Naive thymus-derived CD4-positive, alpha-beta T cell (primary cell): ENCODE measurements at regions not wholly inside any gene's neighbourhood (a gene's known extent, or its start where the extent isn't known, plus 50 kb on each side); places are given as distances from the start of the nearest gene placed in this dataset.

Experiments
- ATAC-seq: fragments of 150-1000 bp; cut with Tn5 transposase; 2 replicates; pipeline ENCODE4 v1.10.0; 2021; ENCODE audit warnings: mild to moderate bottlenecking, moderate library complexity
- CTCF ChIA-PET: fragments of 350-600 bp; sonication (Branson Sonifier 250); formaldehyde crosslinking; loops from one replicate; lab custom pipeline; 2021; ENCODE audit warnings: antibody characterized with exemption; lab: Charles Lee
- POLR2A ChIA-PET: fragments of 350-600 bp; sonication (Branson Sonifier 250); formaldehyde crosslinking; loops from one replicate; lab custom pipeline; 2021; ENCODE audit warnings: antibody characterized with exemption, inconsistent platforms; lab: Charles Lee
- DNase-seq, 9 donors: peaks; one replicate each; pipeline versions ENCODE4 v3.0.0 to v3.0.0-alpha.2; 2020 to 2022; ENCODE audit warnings: mixed read lengths in 1 of 9
- H3K27ac ChIP-seq: one replicate; pipeline ENCODE4 v1.7.0; 2013; ENCODE audit warnings: mild to moderate bottlenecking, low read depth, low read length, moderate library complexity
- H3K27me3 ChIP-seq, 2 donors: one replicate each; pipeline ENCODE4 v1.7.0; 2013; ENCODE audit warnings: low read length in 2 of 2, mild to moderate bottlenecking in 2 of 2, moderate library complexity in 2 of 2; ENCODE audit not compliant: control insufficient read depth in 2 of 2, insufficient read depth in 2 of 2
- H3K36me3 ChIP-seq, 3 experiments: 1 replicate in 2 of 3; 2 replicates in 1 of 3; pipeline ENCODE4 v1.7.0; 2013; ENCODE audit warnings: low read length in 3 of 3, mild to moderate bottlenecking in 3 of 3, moderate library complexity in 1 of 3; ENCODE audit not compliant: insufficient read depth in 3 of 3, control insufficient read depth in 2 of 3
- H3K4me1 ChIP-seq, 2 donors: one replicate each; pipeline ENCODE4 v1.7.0; 2013; ENCODE audit warnings: low read length in 2 of 2, mild to moderate bottlenecking in 2 of 2, moderate library complexity in 1 of 2; ENCODE audit not compliant: control insufficient read depth in 2 of 2, insufficient read depth in 2 of 2
- H3K4me3 ChIP-seq: 2 replicates; pipeline ENCODE4 v1.7.0; 2013; ENCODE audit warnings: mild to moderate bottlenecking, low read length
- H3K9me3 ChIP-seq, 3 experiments: 1 replicate in 2 of 3; 2 replicates in 1 of 3; pipeline ENCODE4 v1.7.0; 2013; ENCODE audit warnings: low read length in 3 of 3; ENCODE audit not compliant: control insufficient read depth in 2 of 3
- H3K27ac Mint-ChIP-seq, 9 donors: one replicate each; pipeline ENCODE4 v1.8.0; 2020 to 2022; ENCODE audit warnings: mixed read lengths in 9 of 9, mild to moderate bottlenecking in 8 of 9, moderate library complexity in 5 of 9, inconsistent platforms in 2 of 9
- H3K27me3 Mint-ChIP-seq, 5 donors: one replicate each; pipeline ENCODE4 v1.8.0; 2021 to 2022; ENCODE audit warnings: mixed read lengths in 5 of 5, mild to moderate bottlenecking in 1 of 5
- H3K36me3 Mint-ChIP-seq, 5 donors: one replicate each; pipeline ENCODE4 v1.8.0; 2020 to 2022; ENCODE audit warnings: mixed read lengths in 5 of 5, mild to moderate bottlenecking in 3 of 5, inconsistent platforms in 1 of 5
- H3K4me1 Mint-ChIP-seq, 7 donors: one replicate each; pipeline ENCODE4 v1.8.0; 2020 to 2022; ENCODE audit warnings: mixed read lengths in 7 of 7, mild to moderate bottlenecking in 3 of 7, inconsistent platforms in 1 of 7
- H3K4me3 Mint-ChIP-seq, 10 donors: one replicate each; pipeline ENCODE4 v1.8.0; 2020 to 2022; ENCODE audit warnings: mild to moderate bottlenecking in 10 of 10, mixed read lengths in 10 of 10, moderate library complexity in 6 of 10, inconsistent platforms in 2 of 10
- H3K9me3 Mint-ChIP-seq, 11 donors: one replicate each; pipeline ENCODE4 v1.8.0; 2020 to 2022; ENCODE audit warnings: mixed read lengths in 11 of 11, mild to moderate bottlenecking in 4 of 11, inconsistent platforms in 1 of 11, moderate library complexity in 1 of 11
- intact Hi-C, 2 donors: fragments of 100-400 bp; cut with micrococcal nuclease; formaldehyde crosslinking; loops; one replicate each; pipeline ENCODE4 v1.15.1; 2023

DNA sequence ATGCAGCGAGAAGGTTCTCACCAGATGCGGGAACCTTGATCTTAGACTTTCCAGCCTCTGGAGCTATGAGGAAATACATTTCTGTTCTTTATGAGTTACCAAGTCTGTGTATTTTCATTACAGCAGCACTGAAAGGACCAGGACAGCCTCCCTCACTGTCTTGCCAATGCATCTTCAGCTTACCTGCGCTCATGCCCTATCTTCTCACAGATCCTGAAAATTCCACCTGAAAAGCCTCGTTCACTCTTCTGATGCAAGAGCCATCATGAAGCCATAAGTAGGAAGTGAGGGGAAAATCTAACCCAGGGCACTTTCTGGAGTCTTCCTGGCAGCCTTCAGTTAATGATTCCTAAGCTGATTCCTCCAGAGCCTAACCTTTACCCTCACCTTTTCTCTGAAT, 194.0 kb downstream of the SALL1 start:
- H3K4me1 Mint-ChIP-seq = no peaks in the 10 kb centered on the region
- peaks cover 4 to 36% (median 22%) of the 10 kb centered on the region in 5 donors for H3K27me3 Mint-ChIP-seq
- POLR2A ChIA-PET = no interaction called here

DNA sequence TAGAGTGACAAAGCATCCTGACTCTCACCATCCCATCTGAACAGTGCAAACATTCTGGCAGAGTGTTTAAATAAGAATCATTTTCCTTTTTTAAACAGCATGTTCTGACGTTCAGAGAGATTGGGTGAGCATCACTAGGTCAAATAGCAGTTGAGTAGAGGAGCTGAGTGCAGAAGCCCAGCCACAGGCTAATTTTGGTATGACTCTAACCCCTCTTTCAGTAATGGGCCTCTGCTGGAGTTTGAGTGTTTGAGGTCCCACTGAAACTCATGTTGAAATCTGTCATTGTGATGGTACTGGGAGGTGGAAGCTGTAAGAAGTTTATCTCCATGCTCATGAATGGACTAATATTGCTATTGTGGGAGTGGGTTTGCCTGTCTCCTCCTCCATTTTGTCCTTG, 194.4 kb downstream of the SALL1 start:
- Histone ChIP-seq H3K4me3 (no peak overlapping the region), H3K27me3 (no peaks in the 10 kb centered on the region), H3K27ac (no peak overlapping the region), H3K36me3 (no peaks in the 10 kb centered on the region), H3K9me3 (no peaks in the 10 kb centered on the region), H3K4me1 (no peaks in the 10 kb centered on the region)
- POLR2A ChIA-PET = no interaction called here
- DNase-seq (no peak), ATAC-seq (no peak)
- CTCF ChIA-PET = no interaction called here
- Mint-ChIP-seq H3K4me3 (no peak overlapping the region), H3K27me3 (peaks cover 4 to 36% (median 22%) of the 10 kb centered on the region in 5 donors), H3K27ac (no peak overlapping the region), H3K36me3 (no peaks in the 10 kb centered on the region), H3K9me3 (peaks cover 0 to 3% (median 0%) of the 10 kb centered on the region in 11 donors), H3K4me1 (no peaks in the 10 kb centered on the region)
- intact Hi-C loops = no loop called here

More for the DNA sequence above, 194.0 kb downstream of the SALL1 start:
- no peak for DNase-seq
- Histone ChIP-seq H3K9me3 (no peaks in the 10 kb centered on the region), H3K27me3 (no peaks in the 10 kb centered on the region), H3K27ac (no peak overlapping the region), H3K4me3 (no peak overlapping the region), H3K36me3 (no peaks in the 10 kb centered on the region), H3K4me1 (no peaks in the 10 kb centered on the region)
- ATAC-seq = no peak
- Mint-ChIP-seq H3K9me3 (peaks cover 0 to 3% (median 0%) of the 10 kb centered on the region in 11 donors), H3K36me3 (no peaks in the 10 kb centered on the region), H3K4me3 (no peak overlapping the region), H3K27ac (no peak overlapping the region)
- CTCF ChIA-PET = no interaction called here
- intact Hi-C loops = no loop called here

DNA sequence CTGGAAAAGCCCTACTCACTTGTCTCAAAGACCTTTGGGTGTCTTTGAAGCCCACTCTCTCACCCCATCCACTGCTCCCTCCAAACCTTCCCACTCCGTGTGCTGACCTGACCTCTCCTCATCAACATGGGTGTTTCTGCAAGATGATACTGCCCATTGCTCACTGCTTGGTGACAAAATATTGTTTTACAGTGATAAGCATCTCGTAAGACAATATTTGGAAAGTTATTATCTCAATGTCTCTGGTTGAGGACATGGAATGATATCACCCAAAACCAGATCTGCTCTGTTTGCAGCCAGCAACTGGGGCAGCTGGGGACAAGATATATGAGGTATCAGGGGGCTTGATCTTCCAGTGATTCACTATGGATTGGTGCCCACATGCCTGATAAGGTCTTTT, 195.8 kb downstream of the SALL1 start:
- Mint-ChIP-seq H3K36me3 (no peaks in the 10 kb centered on the region), H3K4me3 (no peak overlapping the region), H3K9me3 (peaks cover 0 to 3% (median 0%) of the 10 kb centered on the region in 11 donors), H3K27ac (no peak overlapping the region), H3K27me3 (peaks cover 2 to 34% (median 21%) of the 10 kb centered on the region in 5 donors), H3K4me1 (no peaks in the 10 kb centered on the region)
- POLR2A ChIA-PET = no interaction called here
- intact Hi-C loops = no loop called here
- Histone ChIP-seq H3K27ac (no peak overlapping the region), H3K4me1 (no peaks in the 10 kb centered on the region), H3K27me3 (no peaks in the 10 kb centered on the region), H3K36me3 (no peaks in the 10 kb centered on the region), H3K9me3 (no peaks in the 10 kb centered on the region), H3K4me3 (no peak overlapping the region)
- CTCF ChIA-PET = no interaction called here
- ATAC-seq (no peak), DNase-seq (no peak)

GRCh38 chr16:50954469-50954868, 196.6 kb downstream of the SALL1 start:
- no peak overlapping the region for H3K4me3 ChIP-seq
- no peaks in the 10 kb centered on the region for H3K9me3 ChIP-seq
- H3K27ac ChIP-seq = no peak overlapping the region
- ChIA-PET CTCF (no interaction called here), POLR2A (no interaction called here)
- Mint-ChIP-seq H3K4me1 (no peaks in the 10 kb centered on the region), H3K27ac (no peak overlapping the region), H3K9me3 (peaks cover 0 to 3% (median 0%) of the 10 kb centered on the region in 11 donors), H3K4me3 (no peak overlapping the region), H3K27me3 (peaks cover 2 to 37% (median 17%) of the 10 kb centered on the region in 5 donors), H3K36me3 (no peaks in the 10 kb centered on the region)
- no peak for ATAC-seq
- no peaks in the 10 kb centered on the region for H3K4me1 ChIP-seq
- no peak for DNase-seq
- H3K36me3 ChIP-seq = no peaks in the 10 kb centered on the region
- no peaks in the 10 kb centered on the region for H3K27me3 ChIP-seq
- intact Hi-C loops = no loop called here

DNA sequence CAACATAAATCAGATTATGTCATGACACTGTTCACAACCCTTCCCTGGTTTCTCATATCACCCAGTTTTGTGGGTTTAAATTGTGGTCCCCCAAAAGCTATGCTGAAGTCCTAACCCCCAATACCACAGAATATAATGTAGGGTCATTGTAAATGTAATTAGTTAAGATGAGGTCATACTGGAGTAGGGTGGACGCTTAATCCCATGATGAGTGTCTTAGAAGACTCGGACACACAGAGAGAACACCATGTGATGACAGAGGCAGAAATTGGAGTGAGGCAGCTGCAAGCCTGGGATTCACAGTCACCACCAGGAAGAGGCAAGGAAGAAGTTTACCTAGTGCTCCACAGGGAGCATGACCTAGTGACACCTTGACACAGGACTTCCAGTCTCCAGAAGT, 197.8 kb downstream of the SALL1 start:
- Histone ChIP-seq H3K36me3 (no peaks in the 10 kb centered on the region), H3K27ac (no peak overlapping the region), H3K4me3 (no peak overlapping the region), H3K27me3 (no peaks in the 10 kb centered on the region), H3K9me3 (no peaks in the 10 kb centered on the region), H3K4me1 (no peaks in the 10 kb centered on the region)
- Mint-ChIP-seq H3K4me1 (no peaks in the 10 kb centered on the region), H3K27me3 (peaks cover 2 to 37% (median 21%) of the 10 kb centered on the region in 5 donors), H3K27ac (no peak overlapping the region), H3K4me3 (no peak overlapping the region), H3K36me3 (no peaks in the 10 kb centered on the region), H3K9me3 (peaks cover 0 to 3% (median 0%) of the 10 kb centered on the region in 11 donors)
- intact Hi-C loops = no loop called here
- ATAC-seq (no peak), DNase-seq (no peak)
- CTCF ChIA-PET = no interaction called here
- POLR2A ChIA-PET = no interaction called here

DNA sequence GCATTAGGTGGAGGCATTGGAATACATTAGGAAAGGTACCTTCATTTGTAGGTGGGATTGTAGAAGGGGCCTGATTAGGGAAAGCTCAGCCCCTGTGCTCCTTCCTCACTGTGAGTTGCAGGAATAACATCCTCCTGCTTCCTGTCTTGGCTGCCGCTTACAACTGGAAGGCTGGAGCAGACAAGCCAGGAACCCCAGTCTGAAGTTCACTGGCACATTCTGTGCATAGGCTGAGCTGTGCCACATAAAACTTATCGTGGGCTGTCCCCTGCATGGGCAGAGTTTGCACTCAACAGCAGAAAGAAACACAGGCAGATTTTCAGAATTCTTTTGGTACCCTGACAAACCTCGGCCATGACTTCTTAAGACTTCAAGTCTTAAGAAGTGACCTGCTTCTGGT, 200.1 kb downstream of the SALL1 start:
- no peak overlapping the region for H3K4me3 ChIP-seq
- no peak for ATAC-seq
- H3K36me3 ChIP-seq = no peaks in the 10 kb centered on the region
- peaks cover 2 to 30% (median 17%) of the 10 kb centered on the region in 5 donors for H3K27me3 Mint-ChIP-seq
- H3K4me1 ChIP-seq = no peaks in the 10 kb centered on the region
- no peaks in the 10 kb centered on the region for H3K27me3 ChIP-seq
- peaks cover 0 to 3% (median 0%) of the 10 kb centered on the region in 11 donors for H3K9me3 Mint-ChIP-seq
- H3K9me3 ChIP-seq = no peaks in the 10 kb centered on the region
- H3K4me1 Mint-ChIP-seq = no peaks in the 10 kb centered on the region
- intact Hi-C loops = no loop called here
- H3K27ac Mint-ChIP-seq = no peak overlapping the region
- no peaks in the 10 kb centered on the region for H3K36me3 Mint-ChIP-seq
- H3K4me3 Mint-ChIP-seq = no peak overlapping the region
- POLR2A ChIA-PET = no interaction called here
- H3K27ac ChIP-seq = no peak overlapping the region
- CTCF ChIA-PET = no interaction called here
- no peak for DNase-seq

GRCh38 chr16:50948268-50948930, 202.7 kb downstream of the SALL1 start:
- no peak overlapping the region for H3K27ac Mint-ChIP-seq
- ATAC-seq = no peak
- ChIA-PET CTCF (no interaction called here), POLR2A (no interaction called here)
- H3K36me3 Mint-ChIP-seq = no peaks in the 10 kb centered on the region
- no peak overlapping the region for H3K4me3 Mint-ChIP-seq
- H3K9me3 Mint-ChIP-seq = peaks cover 0 to 2% (median 0%) of the 10 kb centered on the region in 11 donors
- Histone ChIP-seq H3K36me3 (no peaks in the 10 kb centered on the region), H3K27me3 (no peaks in the 10 kb centered on the region), H3K4me3 (no peak overlapping the region), H3K27ac (no peak overlapping the region), H3K9me3 (no peaks in the 10 kb centered on the region), H3K4me1 (no peaks in the 10 kb centered on the region)
- no peak for DNase-seq
- peaks cover 2 to 20% (median 11%) of the 10 kb centered on the region in 5 donors for H3K27me3 Mint-ChIP-seq
- no peaks in the 10 kb centered on the region for H3K4me1 Mint-ChIP-seq
- intact Hi-C loops = no loop called here
